DMS79 (cell line): ENCODE measurements at regions not wholly inside any gene's neighbourhood (a gene's known extent, or its start where the extent isn't known, plus 50 kb on each side); places are given as distances from the start of the nearest gene placed in this dataset.
"Not testable (repeated sequence)": the region's sequence is repeated elsewhere in the genome, so short reads cannot be mapped to it uniquely, and the experiment has no call there.

Experiments used
- DNase-seq: peaks from one replicate; lab custom pipeline; 2025; lab: John Stamatoyannopoulos, UW

DNA sequence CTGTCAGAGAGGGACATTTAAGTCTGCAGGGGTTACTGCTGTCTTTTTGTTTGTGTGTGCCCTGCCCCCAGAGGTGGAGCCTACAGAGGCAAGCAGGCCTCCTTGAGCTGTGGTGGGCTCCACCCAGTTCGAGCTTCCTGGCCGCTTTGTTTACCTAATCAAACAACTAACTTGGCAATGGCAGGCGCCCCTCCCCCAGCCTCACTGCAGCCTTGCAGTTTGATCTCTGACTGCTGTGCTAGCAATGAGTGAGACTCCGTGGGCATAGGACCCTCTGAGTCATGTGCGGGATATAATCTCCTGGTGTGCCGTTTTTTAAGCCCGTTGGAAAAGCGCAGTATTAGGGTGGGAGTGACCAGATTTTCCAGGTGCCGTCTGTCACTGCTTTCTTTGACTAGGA, 216.8 kb upstream of the CDKN2B start:
- not testable (repeated sequence) for DNase-seq

DNA sequence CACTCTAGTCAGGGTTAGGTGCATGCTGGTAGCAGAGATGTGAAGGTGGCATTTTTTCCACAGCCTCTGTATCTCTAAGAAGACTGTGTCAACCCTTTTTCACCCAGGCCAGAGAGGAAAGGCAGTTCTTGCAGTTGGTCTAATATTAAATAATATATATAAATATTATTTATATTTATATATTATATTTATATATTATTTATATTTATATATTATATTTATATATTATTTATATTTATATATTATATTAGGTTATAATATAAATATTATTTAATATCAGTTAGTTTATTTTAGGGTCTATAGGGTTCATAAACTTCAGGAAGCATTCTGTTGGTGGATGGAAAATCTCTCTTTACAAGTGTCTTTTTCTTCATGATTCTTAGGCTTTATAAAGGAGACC, 218.6 kb upstream of the DMRTA1 start:
- no peak for DNase-seq

DNA sequence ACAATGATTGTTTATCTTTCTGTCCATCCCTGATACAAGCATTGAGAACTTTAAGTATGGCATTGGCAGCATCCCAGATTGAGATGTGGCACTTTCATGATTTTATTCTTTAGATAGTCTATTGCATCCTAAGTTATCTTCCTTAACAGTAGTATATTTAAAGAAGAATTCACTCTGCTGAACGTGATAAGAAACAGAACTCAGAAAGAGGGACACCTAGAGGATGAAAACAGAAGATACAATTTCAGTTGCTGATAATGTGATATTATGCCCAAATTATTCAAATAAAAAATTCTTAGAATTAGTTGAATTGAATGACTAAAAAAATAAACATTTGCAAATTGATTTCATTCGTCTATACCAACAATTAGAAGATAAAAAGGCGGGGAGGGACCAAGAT, 218.1 kb upstream of the DMRTA1 start:
- no peak for DNase-seq

DNA sequence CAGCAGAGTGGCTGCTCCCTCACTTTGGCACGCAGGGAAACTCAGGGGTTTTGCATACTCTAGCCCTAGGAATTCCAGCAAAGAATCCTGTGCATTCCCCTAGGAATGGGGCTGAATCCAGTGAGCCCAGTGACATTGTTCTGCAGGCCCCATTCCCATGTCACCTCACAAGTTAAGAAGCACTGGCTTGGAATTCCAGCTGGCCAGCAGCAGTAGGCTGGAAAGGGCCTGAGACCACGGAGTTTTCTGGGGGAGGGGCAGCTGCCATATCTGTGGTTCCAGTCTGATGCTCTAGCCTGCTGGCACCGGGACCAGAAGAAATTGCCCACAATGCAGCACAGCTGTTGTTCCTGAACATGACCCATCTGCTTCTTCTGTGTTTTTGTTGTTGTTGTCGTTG, 217.6 kb upstream of the DMRTA1 start:
- no peak for DNase-seq

DNA sequence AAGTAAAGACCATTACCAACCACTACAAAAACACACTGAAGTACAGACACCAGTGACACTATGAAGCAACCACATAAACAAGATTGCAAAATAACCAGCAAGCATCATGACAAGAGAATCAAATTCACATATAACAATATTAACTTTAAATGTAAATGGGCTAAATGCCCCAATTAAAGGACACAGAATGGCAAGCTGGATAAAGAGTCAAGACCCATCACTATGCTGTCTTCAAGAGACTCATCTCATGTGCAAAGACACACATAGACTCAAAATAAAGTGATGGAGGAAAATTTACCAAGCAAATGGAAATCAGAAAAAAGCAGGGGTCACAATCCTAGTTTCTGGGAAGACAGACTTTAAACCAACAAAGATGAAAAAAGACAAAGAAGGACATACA, 215.3 kb upstream of the DMRTA1 start:
- DNase-seq = not testable (repeated sequence)

DNA sequence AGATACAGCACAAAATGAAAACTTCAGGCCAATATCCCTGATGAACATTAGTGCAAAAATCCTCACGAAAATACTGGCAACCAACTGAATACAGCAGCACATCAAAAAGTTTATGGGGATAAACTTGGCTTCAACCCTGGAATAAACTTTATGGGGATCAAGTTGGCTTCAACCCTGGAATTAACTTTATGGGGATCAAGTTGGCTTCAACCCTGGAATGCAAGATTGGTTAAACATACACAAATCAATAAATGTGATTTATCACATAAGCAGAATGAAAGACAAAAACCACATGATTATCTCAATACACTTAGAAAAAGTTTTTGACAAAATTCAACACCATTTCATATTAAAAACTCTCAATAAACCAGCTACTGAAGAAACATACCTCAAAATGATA, 213.7 kb upstream of the DMRTA1 start:
- no peak for DNase-seq

DNA sequence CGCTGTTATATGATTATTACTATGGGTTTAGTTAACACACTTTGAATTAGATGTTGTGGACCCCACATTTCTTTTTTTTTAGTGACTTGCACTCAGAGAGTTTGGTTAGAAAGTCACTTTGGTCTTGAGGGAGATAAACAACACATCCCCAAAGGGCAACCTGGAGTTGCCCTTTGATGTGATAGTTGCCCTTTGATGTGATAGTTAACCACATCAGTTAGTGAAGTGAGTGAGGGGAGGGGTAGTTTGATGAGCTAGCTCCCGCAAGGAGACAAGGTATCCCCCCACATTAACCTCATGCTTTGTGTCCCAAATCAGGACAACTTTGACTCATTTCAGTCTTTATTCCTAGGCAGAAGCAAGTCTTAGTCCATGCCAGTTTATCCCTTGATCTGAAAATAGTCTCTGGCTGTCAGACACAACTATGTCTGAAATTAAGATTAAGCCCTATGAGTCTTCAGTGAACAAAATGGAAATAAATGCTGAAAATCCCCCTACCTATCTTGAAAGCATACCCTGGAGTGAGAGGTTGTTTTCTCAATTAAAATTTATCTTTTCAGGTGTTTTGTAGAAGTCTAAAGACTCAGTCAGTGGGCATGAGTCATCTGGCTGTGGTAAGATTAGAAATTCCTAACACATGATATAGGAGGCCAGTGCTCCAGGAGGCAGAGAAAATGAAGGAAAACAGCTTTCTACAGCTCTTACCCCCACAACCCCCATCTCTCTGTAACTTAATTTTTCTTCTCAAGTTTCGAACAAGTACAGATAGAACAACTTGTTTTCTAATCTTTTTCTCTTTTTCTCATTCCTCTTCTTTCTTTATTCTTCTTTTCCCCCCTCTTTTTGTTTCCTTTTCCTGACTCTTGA, 208.9 kb upstream of the DMRTA1 start:
- no peak for DNase-seq

DNA sequence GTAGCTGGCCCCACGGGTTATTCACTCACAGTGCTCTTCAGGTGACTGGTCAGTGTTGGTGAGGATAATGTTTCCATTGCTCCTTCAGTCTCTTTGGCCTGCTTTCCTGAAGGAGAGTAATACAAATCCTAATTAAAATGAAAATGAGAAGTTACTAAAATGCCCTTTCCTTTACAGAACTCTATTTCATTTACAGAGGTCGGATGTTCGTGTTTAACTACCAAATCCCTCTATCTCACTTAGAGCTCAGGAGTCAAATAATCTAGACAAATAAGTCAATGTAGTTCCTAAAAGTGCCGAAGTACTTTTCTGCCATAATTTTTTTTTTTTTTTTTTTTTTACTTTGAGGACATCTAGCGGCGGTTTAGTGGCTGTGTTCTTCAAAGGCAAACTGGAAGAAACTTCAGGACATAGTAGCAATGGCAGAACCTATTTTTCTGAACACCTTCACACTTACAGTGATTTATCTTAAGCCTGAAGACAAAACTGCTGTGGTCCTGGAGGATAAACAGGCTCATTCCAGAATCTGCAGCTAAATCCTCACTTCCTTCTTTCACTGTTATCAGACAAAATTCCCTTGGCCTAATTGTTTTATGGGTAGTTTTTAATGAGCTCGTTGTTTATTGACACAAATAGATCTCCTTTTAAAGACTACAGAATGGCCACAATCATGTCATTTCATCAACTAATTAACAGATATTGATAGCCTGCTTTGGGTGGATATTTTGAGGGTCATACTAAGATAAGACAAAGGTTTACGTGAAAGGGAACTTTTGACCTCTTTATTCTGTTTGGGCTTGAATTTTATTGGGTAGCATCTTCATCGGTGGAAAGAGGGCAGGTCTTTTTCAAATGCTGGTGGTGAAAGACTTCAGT, 207.6 kb upstream of the DMRTA1 start:
- no peak for DNase-seq

DNA sequence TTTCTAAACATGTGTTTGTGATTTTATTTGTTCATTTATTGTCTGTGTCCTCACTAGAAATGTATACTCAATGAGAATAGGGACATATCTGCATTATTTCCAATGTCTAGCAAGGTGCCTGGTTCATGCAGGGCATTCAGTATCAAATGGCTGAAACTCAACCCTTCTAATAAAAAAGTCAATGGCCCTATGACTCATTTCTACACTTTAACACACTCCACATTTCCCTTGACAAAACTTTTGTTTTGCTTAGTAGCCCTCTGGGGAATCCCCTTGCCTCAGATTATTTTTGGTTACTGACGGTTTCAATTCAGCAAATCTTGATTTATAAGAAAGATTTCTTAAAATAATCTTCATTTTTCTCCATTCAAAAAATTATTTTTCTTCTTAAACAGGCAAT, 206.0 kb upstream of the DMRTA1 start:
- no peak for DNase-seq

DNA sequence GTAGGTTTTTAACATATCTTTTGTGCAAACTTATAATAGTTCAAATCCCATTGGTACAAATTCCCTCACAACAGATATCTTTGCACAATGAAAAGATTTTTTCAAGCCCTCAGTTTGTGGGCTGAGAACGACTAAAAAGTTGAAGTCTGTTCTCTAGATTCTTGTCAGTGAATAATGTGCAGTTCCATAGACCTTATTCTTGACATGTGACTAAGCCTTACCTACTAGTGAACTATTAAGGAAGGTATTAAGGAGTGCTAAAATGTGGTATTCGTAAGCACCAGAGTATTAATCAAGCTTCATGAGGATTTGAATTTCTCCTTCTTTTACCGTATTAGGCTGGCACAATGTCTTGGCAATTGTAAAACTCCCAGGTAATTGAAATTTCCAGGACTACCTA, 205.6 kb upstream of the DMRTA1 start:
- no peak for DNase-seq

DNA sequence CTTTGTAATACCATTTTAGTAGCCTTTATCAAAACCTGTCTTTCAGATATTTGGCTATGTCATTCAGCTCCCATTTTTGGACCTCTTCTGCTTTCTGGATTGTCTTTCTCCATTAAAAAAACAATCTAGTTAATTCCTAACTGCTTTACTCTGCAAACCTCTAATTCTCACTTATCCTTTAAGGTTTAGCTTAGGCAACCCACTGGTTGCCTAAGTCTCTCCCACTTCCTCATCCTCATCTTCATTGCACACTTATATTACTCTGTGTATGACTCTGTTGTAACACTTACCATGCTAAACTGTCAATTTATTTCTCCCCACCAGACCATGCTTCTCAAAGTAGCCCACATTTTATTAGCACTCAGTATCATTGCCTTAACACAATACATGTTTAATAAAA, 205.0 kb upstream of the DMRTA1 start:
- DNase-seq = no peak

DNA sequence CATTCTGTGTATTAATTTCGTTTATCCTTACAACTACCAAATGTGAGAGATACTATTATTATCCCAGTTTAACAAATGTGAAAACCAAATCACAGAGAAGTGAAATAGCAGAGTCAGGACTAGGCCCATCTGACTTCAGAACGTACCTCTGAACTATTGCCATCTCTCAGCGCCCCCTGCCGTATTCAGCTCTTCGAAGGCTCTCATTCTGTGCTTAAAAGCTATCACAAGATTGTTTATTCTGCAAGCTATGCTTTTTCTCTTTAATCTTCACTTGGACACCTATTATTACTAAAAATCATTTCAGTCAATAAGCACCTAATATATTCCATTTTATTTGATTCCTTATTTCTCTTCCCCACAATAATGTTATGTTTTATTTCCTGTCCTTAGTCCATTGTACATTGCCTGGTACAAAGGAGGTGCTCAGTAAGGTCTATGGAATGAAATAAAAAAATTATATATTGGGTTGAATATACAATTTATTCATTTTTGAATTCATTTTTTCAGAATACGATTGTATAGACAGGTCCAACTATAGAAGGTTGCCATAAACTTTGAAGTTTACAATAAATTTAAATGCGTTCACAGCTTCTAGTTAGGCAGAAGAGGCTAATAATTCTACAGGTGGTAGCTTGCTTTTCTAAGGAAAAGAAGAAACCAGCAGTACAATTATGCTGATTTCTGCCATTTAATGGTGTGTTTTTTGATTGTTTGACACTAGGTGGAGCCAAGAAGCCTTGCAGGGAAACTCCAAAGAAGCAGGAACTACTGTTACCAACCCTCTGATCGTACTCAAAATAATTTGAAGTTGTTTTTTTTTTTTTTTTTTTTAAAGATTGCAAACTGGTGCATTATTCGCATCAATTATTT, 202.2 kb upstream of the DMRTA1 start:
- peak; percentile 3 for DNase-seq

DNA sequence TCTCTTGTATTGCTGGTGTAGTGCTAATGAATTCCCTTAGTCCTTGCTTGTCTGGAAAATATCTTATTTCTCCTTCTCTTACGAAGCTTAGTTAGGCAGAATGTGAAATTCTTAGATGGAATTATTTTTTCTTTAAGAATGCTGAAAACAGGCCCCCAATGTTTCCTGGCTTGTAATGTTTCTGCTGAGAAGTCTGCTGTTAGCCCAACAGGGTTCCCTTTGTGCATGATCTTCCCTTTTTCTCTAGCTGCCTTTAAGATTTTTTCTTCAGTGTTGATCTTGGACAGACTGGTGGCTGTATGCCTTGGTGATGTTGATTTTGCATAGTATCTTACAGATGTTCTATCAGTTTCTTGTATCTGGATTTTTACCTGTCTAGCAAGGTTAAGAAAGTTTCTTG, 191.3 kb upstream of the DMRTA1 start:
- DNase-seq = no peak

DNA sequence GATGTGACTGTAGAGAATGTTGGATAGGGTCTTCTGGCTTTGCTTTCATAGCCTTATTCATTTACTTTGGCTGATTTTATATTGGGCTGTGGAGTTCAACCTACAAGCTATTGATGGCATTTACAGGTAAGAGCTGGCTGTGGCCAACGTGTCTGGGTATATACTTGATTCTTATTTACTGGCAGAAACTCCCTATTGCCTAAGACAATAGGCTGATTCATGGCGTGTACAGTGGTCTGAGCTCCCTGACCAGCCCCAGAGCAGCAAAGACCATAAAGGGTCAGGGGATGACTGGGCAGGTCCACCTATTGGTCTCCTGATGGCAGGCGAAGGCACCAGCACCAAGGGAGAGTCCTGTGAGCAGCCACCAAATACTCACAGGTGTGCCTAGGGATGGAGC, 190.2 kb upstream of the DMRTA1 start:
- DNase-seq = no peak

DNA sequence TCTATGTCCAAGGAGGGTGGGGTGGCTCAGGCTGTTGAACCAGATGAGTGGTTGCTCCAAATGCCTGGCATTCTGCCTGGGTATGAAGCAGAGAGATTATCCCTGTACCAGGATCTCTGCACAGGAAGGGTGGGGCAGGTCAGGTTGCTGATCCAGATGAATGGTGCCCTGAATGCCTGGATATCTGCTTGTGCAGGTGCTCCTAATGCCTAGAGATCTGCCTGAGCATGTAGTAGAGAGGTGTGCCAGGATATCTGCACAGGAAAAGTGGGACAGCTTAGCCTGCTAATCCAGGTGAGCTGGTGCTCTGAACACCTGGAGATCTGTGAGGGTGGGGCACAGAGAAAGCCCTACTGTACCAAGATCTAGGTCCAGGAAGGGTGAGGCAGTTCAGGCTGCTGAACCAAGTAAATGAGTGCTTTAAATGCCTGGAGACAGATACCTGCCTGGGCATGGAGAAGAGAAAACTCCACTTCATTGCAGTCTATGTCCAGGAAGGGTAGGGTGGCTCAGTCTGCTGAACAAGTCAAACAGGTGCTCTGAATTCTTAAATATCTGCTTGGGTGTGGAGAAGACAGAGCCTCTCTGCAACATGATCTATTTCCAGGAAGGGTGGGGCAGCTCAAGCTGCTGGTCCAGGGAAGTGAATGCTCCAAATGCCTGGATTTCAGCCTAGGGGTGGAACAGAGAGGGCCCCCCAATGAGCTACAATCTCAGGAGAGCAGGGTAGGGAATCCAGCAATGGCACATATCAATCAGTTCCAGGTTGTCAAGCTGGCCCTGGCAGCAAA, 189.4 kb upstream of the DMRTA1 start:
- no peak for DNase-seq

DNA sequence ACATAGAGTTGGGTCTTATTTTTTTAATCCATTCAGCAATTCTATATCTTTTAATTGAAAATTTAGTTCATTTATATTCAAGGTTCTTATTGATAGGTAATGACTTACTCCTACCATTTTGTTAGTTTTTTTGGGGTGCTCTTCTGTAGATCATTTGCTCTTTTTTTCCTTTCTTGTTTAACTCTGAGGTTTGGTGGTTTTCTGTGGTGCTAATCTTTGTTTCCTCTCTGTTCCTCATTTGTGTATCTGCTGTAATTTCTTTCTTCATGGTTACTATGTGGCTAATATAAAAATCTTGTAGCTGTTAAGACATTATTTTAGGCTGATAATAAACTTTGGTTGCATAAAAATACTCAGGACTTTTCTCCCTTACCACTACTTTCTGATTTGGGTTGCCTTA, 181.6 kb upstream of the DMRTA1 start:
- DNase-seq = no peak

DNA sequence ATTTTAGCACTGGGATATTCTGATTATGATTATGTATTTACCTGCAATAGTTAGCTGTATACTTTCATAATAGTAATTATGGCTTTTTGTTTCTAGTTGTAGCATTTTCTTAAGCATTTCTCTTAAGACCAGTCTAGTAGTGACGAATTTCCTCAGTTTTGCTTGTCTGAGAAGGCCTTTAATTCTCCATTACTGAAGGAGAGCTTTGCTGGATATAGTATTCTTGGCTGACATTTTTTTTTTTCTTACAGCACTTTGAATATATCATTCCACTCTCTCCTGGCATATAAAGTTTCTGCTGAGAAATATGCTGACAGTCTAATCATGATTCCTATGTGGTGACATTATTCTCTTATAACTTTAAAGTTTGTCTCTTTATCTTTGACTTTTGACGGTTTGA, 181.1 kb upstream of the DMRTA1 start:
- DNase-seq = no peak

DNA sequence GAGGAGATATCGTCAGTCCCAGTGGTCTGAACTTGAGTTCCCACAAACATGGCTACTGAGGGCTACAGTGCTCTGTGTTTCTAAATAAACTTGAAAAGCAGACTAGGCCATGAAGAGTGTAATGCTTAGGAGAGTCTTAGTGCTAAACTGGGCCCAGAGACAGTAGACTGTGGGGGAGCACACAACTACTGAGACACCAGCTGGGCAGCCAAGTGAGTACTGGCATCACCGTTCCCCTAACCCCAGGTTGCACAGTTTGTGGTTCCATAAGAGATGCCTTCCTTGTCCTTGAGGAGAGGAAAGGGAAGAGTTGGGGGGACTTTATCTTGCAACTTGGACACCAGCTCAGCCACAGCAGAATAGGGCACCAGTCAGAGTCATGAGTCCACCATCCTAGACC, 172.1 kb upstream of the DMRTA1 start:
- DNase-seq = no peak

DNA sequence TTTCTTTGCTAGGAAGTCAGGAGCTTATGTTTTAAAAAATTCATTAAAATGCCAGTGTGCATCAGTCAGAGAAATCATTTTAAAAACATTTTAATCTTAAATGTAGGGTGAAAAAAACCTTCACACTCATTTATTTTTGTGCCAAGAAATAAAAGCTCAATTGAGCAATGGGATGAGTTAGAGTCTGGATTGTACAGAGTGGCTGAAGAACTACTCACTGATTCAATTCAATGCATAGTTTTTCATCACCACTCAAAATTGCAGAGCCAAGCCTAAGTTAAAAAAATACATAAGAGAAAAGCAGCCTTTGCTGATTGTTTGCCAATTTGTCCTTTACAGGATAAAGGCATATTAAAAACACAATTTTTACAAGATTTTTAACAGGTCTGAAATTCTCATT, 168.2 kb upstream of the DMRTA1 start:
- DNase-seq = no peak

DNA sequence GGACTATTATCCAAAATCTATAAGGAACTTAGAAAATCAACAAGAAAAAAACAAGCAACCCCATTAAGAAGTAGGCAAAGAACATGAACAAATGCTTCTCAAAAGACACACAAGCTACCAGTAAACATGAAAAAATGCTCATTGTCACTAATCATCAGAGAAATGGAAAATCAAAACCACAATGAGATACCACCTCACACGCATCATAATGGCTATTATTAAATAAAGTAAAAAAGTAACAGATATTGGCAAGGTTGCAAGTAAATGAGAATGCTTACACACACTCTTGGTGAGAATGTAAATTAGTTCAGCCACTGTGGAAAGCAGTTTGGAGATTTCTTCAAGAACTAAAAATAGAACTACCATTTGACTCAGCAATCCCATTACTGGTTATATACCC, 167.0 kb upstream of the DMRTA1 start:
- no peak for DNase-seq

DNA sequence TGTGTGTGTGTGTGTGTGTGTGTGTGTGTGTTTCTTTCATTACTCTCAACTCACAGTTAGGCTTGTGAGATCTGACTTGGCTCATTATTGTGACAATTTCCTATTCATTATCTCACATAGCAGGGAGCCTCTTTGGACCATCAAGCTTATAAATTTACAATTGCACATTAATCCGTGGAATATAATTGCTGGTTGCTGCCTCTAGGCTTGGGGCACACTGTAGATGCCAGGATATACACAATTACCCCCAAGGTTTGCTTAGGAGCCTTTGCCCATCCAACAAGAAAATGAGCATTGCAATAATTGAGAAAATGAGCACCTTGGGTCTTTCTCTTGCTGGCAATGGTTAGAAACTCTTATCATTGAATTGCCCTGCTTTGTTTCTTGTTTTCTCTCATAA, 161.6 kb upstream of the DMRTA1 start:
- DNase-seq = no peak

DNA sequence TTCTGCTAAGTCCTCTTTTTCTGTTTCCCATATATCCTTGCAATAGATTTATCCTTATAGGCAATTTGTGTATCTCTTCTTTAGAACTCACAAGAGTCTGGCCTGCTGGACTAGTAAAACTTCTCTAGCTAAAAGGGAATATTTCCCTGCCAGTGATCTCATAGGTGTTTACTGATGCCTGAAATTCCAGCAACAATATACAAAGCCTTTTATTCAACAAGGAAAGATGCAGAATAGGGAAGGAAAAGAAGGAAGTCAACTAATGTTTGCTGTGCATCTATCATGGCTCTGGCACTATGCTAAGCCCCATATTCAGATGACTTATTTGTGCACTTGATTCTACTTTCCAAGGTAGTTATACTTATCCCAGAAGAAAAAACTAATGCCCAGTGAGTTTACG, 160.0 kb upstream of the DMRTA1 start:
- no peak for DNase-seq
